HEK293T (cell line): ENCODE measurements at regions not wholly inside any gene's neighbourhood (a gene's known extent, or its start where the extent isn't known, plus 50 kb on each side); places are given as distances from the start of the nearest gene placed in this dataset.

Source experiments
- FOXK2 ChIP-seq: fragments of 450-650 bp; IDR thresholded peaks from 2 replicates; pipeline ENCODE4 v1.6.1; 2016; ENCODE audit warnings: mild to moderate bottlenecking
- FOXM1 ChIP-seq: fragments of 450-650 bp; IDR thresholded peaks from 2 replicates; pipeline ENCODE4 v1.6.1; 2017; ENCODE audit warnings: mild to moderate bottlenecking, borderline replicate concordance
- NFRKB ChIP-seq: fragments of 450-650 bp; IDR thresholded peaks from 2 replicates; pipeline ENCODE4 v1.6.1; 2016; ENCODE audit warnings: mild to moderate bottlenecking, moderate library complexity
- SP1 ChIP-seq: fragments of 450-650 bp; IDR thresholded peaks from 2 replicates; pipeline ENCODE4 v1.6.1; 2017
- SUZ12 ChIP-seq: fragments of 450-650 bp; IDR thresholded peaks from 2 replicates; pipeline ENCODE4 v1.6.1; 2016; ENCODE audit warnings: mild to moderate bottlenecking
- TARDBP ChIP-seq: fragments of 450-650 bp; IDR thresholded peaks from 2 replicates; pipeline ENCODE4 v1.6.1; 2016
- ZNF384 ChIP-seq: fragments of 450-650 bp; IDR thresholded peaks from 2 replicates; pipeline ENCODE4 v1.6.1; 2016

DNA sequence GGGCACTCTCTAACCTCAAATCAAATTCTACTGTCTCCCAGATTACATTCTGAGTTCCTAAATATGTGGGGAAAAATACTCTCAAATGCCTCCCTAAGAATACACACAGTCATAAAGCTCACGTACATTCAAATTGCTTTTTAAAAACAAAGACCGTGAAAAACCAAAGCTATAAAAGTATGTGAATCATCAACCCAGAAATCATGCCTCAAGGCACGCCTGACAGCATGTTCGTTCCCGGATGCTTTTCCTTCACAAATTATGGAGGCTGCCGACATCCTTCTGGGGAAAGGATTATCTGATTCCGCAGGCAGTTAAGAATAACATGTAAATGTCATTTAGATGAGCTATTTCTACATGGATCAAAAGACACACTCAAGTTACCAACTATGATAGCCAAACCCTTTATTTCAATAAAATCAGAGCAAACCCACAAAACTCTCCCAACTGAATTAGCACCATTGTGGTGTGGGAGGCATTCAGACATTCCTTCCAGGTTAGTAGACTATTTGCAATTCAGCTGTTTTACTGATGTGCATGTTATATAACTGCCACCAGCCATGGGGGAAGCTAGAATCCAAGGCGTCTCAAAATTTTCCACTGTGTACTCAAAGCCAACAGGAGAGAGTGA lies 398.2 kb upstream of the TRIB2 start:
- TF ChIP-seq FOXM1 (no peak), SP1 (no peak), ZNF384 (no peak), SUZ12 (no peak), TARDBP (no peak), FOXK2 (no peak), NFRKB (no peak)
